IMR-90 (cell line): ENCODE measurements at regions not wholly inside any gene's neighbourhood (a gene's known extent, or its start where the extent isn't known, plus 50 kb on each side); places are given as distances from the start of the nearest gene placed in this dataset.

Source experiments
- ATAC-seq: fragments of 200-7000 bp; cut with Tn5 transposase; 2 replicates; pipeline ENCODE4 v1.9.1; 2020; ENCODE audit warnings: low read depth, mild to moderate bottlenecking, moderate library complexity
- BruUV-seq: library from RNA; stranded (reverse); fragments of 400-500 nt; replicated peaks from 2 replicates; lab custom pipeline; 2021; lab: Mats Ljungman, UMichigan
- CTCF ChIA-PET: fragments of 300-600 bp; formaldehyde crosslinking; extraction: SDS; loops from one replicate; lab custom pipeline; 2021; ENCODE audit warnings: antibody characterized with exemption; lab: Yijun Ruan, JAX
- POLR2A ChIA-PET: fragments of 300-600 bp; sonication (Branson Sonifier 250); formaldehyde crosslinking; loops from one replicate; lab custom pipeline; 2022; ENCODE audit warnings: antibody characterized with exemption; ENCODE audit not compliant: unreplicated experiment; lab: Charles Lee
- DNase-seq: peaks from one replicate; pipeline ENCODE4 v3.0.0; 2013
- H2AFZ ChIP-seq: replicated peaks from 2 replicates; pipeline ENCODE3; 2013; ENCODE audit warnings: low read length, mild to moderate bottlenecking; ENCODE audit not compliant: poor library complexity
- H2AK5ac ChIP-seq: 2 replicates; pipeline ENCODE4 v1.6.1; 2013; ENCODE audit warnings: low read depth, low read length, inconsistent platforms
- H2AK9ac ChIP-seq: replicated peaks from 2 replicates; pipeline ENCODE3; 2013; ENCODE audit warnings: mild to moderate bottlenecking, low read depth, low read length, moderate library complexity; ENCODE audit not compliant: poor library complexity
- H2BK120ac ChIP-seq: 2 replicates; pipeline ENCODE4 v1.6.1; 2013; ENCODE audit warnings: low read depth, low read length, inconsistent platforms
- H2BK15ac ChIP-seq: 3 replicates; pipeline ENCODE4 v1.6.1; 2013; ENCODE audit warnings: low read depth, low read length, inconsistent platforms
- H2BK20ac ChIP-seq: 2 replicates; pipeline ENCODE4 v1.6.1; 2013; ENCODE audit warnings: low read depth, mild to moderate bottlenecking, inconsistent platforms, low read length, moderate library complexity
- H2BK5ac ChIP-seq: 2 replicates; pipeline ENCODE4 v1.6.1; 2013; ENCODE audit warnings: mild to moderate bottlenecking, low read depth, low read length, inconsistent platforms; ENCODE audit not compliant: poor library complexity, severe bottlenecking
- H3K14ac ChIP-seq: replicated peaks from 2 replicates; pipeline ENCODE4 v1.6.1; 2013; ENCODE audit warnings: low read depth, low read length, inconsistent platforms
- H3K18ac ChIP-seq: 2 replicates; pipeline ENCODE4 v1.6.1; 2013; ENCODE audit warnings: low read depth, low read length, control low read depth
- H3K23ac ChIP-seq: 2 replicates; pipeline ENCODE4 v1.6.1; 2013; ENCODE audit warnings: low read depth, low read length, inconsistent platforms
- H3K27ac ChIP-seq: 2 replicates; pipeline ENCODE4 v1.5.1; 2013; ENCODE audit warnings: mild to moderate bottlenecking, control low read depth, low read length; ENCODE audit not compliant: insufficient read depth
- H3K27me3 ChIP-seq: 2 replicates; pipeline ENCODE4 v1.6.1; 2013; ENCODE audit warnings: low read length; ENCODE audit not compliant: control insufficient read depth, insufficient read depth
- H3K36me3 ChIP-seq: 2 replicates; pipeline ENCODE4 v1.6.1; 2013; ENCODE audit warnings: low read length, mixed read lengths; ENCODE audit not compliant: control insufficient read depth, insufficient read depth
- H3K4ac ChIP-seq: 2 replicates; pipeline ENCODE4 v1.6.1; 2013; ENCODE audit warnings: low read depth, low read length, inconsistent platforms
- H3K4me1 ChIP-seq: 2 replicates; pipeline ENCODE4 v1.6.1; 2013; ENCODE audit warnings: low read length, mixed read lengths; ENCODE audit not compliant: control insufficient read depth, insufficient read depth
- H3K4me2 ChIP-seq: 2 replicates; pipeline ENCODE4 v1.6.1; 2013; ENCODE audit warnings: low read depth, mild to moderate bottlenecking, control low read depth, low read length, moderate library complexity
- H3K4me3 ChIP-seq: 2 replicates; pipeline ENCODE4 v1.5.1; 2013; ENCODE audit warnings: low read depth, mild to moderate bottlenecking, control low read depth, low read length, moderate library complexity; ENCODE audit not compliant: insufficient read depth
- H3K56ac ChIP-seq: 2 replicates; pipeline ENCODE4 v1.6.1; 2013; ENCODE audit warnings: low read length, inconsistent platforms; ENCODE audit not compliant: insufficient read depth; ENCODE audit errors: extremely low read depth
- H3K79me1 ChIP-seq, 2 experiments: 2 replicates each; pipeline ENCODE4 v1.6.1; 2013; ENCODE audit warnings: low read length in 2 of 2, inconsistent platforms in 1 of 2, low read depth in 1 of 2
- H3K9ac ChIP-seq: 2 replicates; pipeline ENCODE4 v1.6.1; 2013; ENCODE audit warnings: low read depth, low read length, control low read depth
- H3K9me1 ChIP-seq: 2 replicates; pipeline ENCODE4 v1.6.1; 2013; ENCODE audit warnings: low read length, inconsistent platforms; ENCODE audit not compliant: insufficient read depth
- H3K9me3 ChIP-seq: 2 replicates; pipeline ENCODE4 v1.6.1; 2013; ENCODE audit warnings: low read length; ENCODE audit not compliant: control insufficient read depth, insufficient read depth
- H4K20me1 ChIP-seq: 2 replicates; pipeline ENCODE4 v1.6.1; 2013; ENCODE audit warnings: low read length, inconsistent platforms; ENCODE audit not compliant: insufficient read depth
- H4K5ac ChIP-seq: 2 replicates; pipeline ENCODE4 v1.6.1; 2013; ENCODE audit warnings: mild to moderate bottlenecking, low read depth, low read length, control low read depth
- H4K8ac ChIP-seq, 2 experiments: 2 replicates each; pipeline ENCODE4 v1.6.1; 2013; ENCODE audit warnings: low read depth in 2 of 2, low read length in 2 of 2, control low read depth in 1 of 2, inconsistent platforms in 1 of 2
- H4K91ac ChIP-seq: 2 replicates; pipeline ENCODE4 v1.6.1; 2013; ENCODE audit warnings: low read depth, low read length, inconsistent platforms; ENCODE audit not compliant: insufficient read depth
- BHLHE40 ChIP-seq: fragments of 150-350 bp; IDR thresholded peaks from 2 replicates; pipeline ENCODE4 v1.6.1; 2016; ENCODE audit warnings: mild to moderate bottlenecking, low read depth, low read length
- CHD1 ChIP-seq: IDR thresholded peaks from 2 replicates; pipeline ENCODE4 v1.6.1; 2012; ENCODE audit warnings: low read depth, low read length, improper control_type of control experiment
- CTCF ChIP-seq: conservative IDR thresholded peaks from 2 replicates; pipeline ENCODE4 v1.5.1; 2012; ENCODE audit warnings: mild to moderate bottlenecking, low read depth, low read length, improper control_type of control experiment
- ELK1 ChIP-seq: fragments of 150-350 bp; IDR thresholded peaks from 2 replicates; pipeline ENCODE4 v1.6.1; 2016; ENCODE audit warnings: low read depth, mild to moderate bottlenecking, low read length, moderate library complexity, borderline replicate concordance
- FOS ChIP-seq: fragments of 150-350 bp; IDR thresholded peaks from 2 replicates; pipeline ENCODE4 v1.6.1; 2016; ENCODE audit warnings: low read depth, low read length
- MAZ ChIP-seq: IDR thresholded peaks from 2 replicates; pipeline ENCODE4 v1.6.1; 2012; ENCODE audit warnings: low read depth, mild to moderate bottlenecking, low read length, improper control_type of control experiment, moderate library complexity, borderline replicate concordance
- MXI1 ChIP-seq: IDR thresholded peaks from 2 replicates; pipeline ENCODE4 v1.6.1; 2012; ENCODE audit warnings: low read depth, mild to moderate bottlenecking, low read length, moderate library complexity, borderline replicate concordance
- NFE2L2 ChIP-seq: fragments of 150-350 bp; IDR thresholded peaks from 2 replicates; pipeline ENCODE4 v1.6.1; 2016; ENCODE audit warnings: low read depth, mild to moderate bottlenecking, low read length
- POLR2A ChIP-seq: IDR thresholded peaks from 2 replicates; pipeline ENCODE4 v1.6.1; 2012; ENCODE audit warnings: mild to moderate bottlenecking, low read depth, low read length
- RCOR1 ChIP-seq: IDR thresholded peaks from 2 replicates; pipeline ENCODE4 v1.6.1; 2012; ENCODE audit warnings: mild to moderate bottlenecking, low read length, improper control_type of control experiment; ENCODE audit not compliant: insufficient replicate concordance
- RFX5 ChIP-seq: IDR thresholded peaks from 2 replicates; pipeline ENCODE4 v1.8.0; 2012; ENCODE audit warnings: low read depth, mild to moderate bottlenecking, low read length, moderate library complexity
- SMC3 ChIP-seq: fragments of 150-350 bp; IDR thresholded peaks from 2 replicates; pipeline ENCODE4 v1.6.1; 2016; ENCODE audit warnings: low read depth, mild to moderate bottlenecking, antibody characterized with exemption, low read length, moderate library complexity
- USF2 ChIP-seq: fragments of 150-350 bp; IDR thresholded peaks from 2 replicates; pipeline ENCODE4 v1.6.1; 2017; ENCODE audit warnings: mild to moderate bottlenecking, antibody characterized with exemption, low read length, low read depth
- WGBS, 2 experiments: methylation state at CpG; one replicate each; pipeline versions ENCODE4 v1.1.5 to v1.1.7; 2013; ENCODE audit warnings: missing lambda C conversion rate in 2 of 2; ENCODE audit not compliant: insufficient read length in 1 of 2; ENCODE audit errors: extremely low coverage in 2 of 2; 5-methylcytosine and 5-hydroxymethylcytosine counted together
- dilution Hi-C: fragments of 300-500 bp; cut with HindIII; formaldehyde crosslinking; loops from one replicate; pipeline ENCODE4 v1.14.3; 2018; ENCODE audit warnings: low sequenced_read_pairs; ENCODE audit not compliant: unreplicated experiment
- in situ Hi-C: fragments of 300-500 bp; cut with MboI; formaldehyde crosslinking; loops from 3 replicates; pipeline ENCODE4 v1.14.3; 2019; ENCODE audit warnings: low sequenced_read_pairs, inconsistent platforms, mixed read lengths
- intact Hi-C: fragments of 100-400 bp; cut with micrococcal nuclease; formaldehyde crosslinking; loops from 2 replicates; pipeline ENCODE4 v1.10.0; 2022

- peak overlapping the region; percentile 45 for H2AFZ ChIP-seq
- peak overlapping the region; percentile 67; the same call in 2 of the 3 replicates for H2BK15ac ChIP-seq
- peak overlapping the region; percentile 35 for H4K91ac ChIP-seq
- POLR2A ChIA-PET: no interaction called here
- H3K36me3 ChIP-seq: no peaks in the 10 kb centered on the region
- in situ Hi-C loops: no loop called here
- dilution Hi-C loops: no loop called here
- intact Hi-C loops: loop anchor here (10.0 kb wide), 1 partner anchor 575 kb away; no protein-coding TSS in a partner anchor
- CTCF ChIA-PET: no interaction called here
- peak overlapping the region; percentile 81; the same call in 1 of the 2 replicates for H4K5ac ChIP-seq
- H3K18ac ChIP-seq: peak overlapping the region; percentile 69
- peak overlapping the region; percentile 49; the same call in 1 of the 2 replicates for H3K4me2 ChIP-seq
- no peak overlapping the region for H3K4me3 ChIP-seq
- H3K14ac ChIP-seq: peak overlapping the region; percentile 78
- 0% methylated on average over 1 of the region's 5 CpGs; no CpG with 5 or more reads in 1 of the 2 experiments for WGBS, 2 experiments
- peak overlapping the region; percentile 68; the same call in 1 of the 2 replicates for H3K23ac ChIP-seq
- H3K9me1 ChIP-seq: peaks cover 3% of the 10 kb centered on the region
- no TSS peak for BruUV-seq
- H2AK9ac ChIP-seq: no peak overlapping the region
- no peaks in the 10 kb centered on the region for H4K20me1 ChIP-seq
- peak overlapping the region; percentile 64 for H3K4ac ChIP-seq
- H2BK20ac ChIP-seq: peak overlapping the region; percentile 72
- peak; percentile 48; the same call in 1 of the 2 replicates for ATAC-seq
- H2BK120ac ChIP-seq: peak overlapping the region; percentile 77
- H4K8ac ChIP-seq: peak overlapping the region in 1 of 2 experiments; percentile 19; a peak in 2 of 4 replicates
- H2BK5ac ChIP-seq: peak overlapping the region; percentile 57
- DNase-seq: peak; percentile 73
- no peaks in the 10 kb centered on the region for H3K9me3 ChIP-seq
- no peak overlapping the region for H3K56ac ChIP-seq
- TF ChIP-seq USF2 (no peak), SMC3 (no peak), BHLHE40 (no peak), FOS (no peak), RCOR1 (no peak), ELK1 (no peak), CHD1 (no peak), MAZ (no peak), POLR2A (no peak), MXI1 (no peak), RFX5 (no peak), NFE2L2 (no peak), CTCF (no peak)
- H3K27ac ChIP-seq: no peak overlapping the region
- peak overlapping the region; percentile 38 for H2AK5ac ChIP-seq
- H3K79me1 ChIP-seq: no peaks in the 10 kb centered on the region; a peak in 1 of 4 replicates
- no peaks in the 10 kb centered on the region for H3K27me3 ChIP-seq
- no peak overlapping the region; the same call in 1 of the 2 replicates for H3K9ac ChIP-seq
- H3K4me1 ChIP-seq: peaks cover 23% of the 10 kb centered on the region
Observed at GRCh38 chr6:113359155-113360140, 497.7 kb upstream of the MARCKS start.
